HepG2 (cell line): ENCODE measurements at regions not wholly inside any gene's neighbourhood (a gene's known extent, or its start where the extent isn't known, plus 50 kb on each side); places are given as distances from the start of the nearest gene placed in this dataset.

Experiments
- ATAC-seq: fragments of 200-7000 bp; cut with Tn5 transposase; 3 replicates; pipeline ENCODE4 v1.9.1; 2020; ENCODE audit warnings: mild to moderate bottlenecking, moderate library complexity
- BruUV-seq: library from RNA; stranded (reverse); fragments of 400-500 nt; replicated peaks from 2 replicates; lab custom pipeline; 2021; lab: Mats Ljungman, UMichigan
- CTCF ChIA-PET: fragments of 300-600 bp; formaldehyde crosslinking; extraction: SDS; loops from one replicate; lab custom pipeline; 2021; ENCODE audit warnings: low total read pairs, inconsistent platforms, low intra/inter-chr PET ratio; lab: Yijun Ruan, JAX
- POLR2A ChIA-PET: fragments of 350-600 bp; sonication (Branson Sonifier 250); formaldehyde crosslinking; loops from one replicate; lab custom pipeline; 2020; ENCODE audit warnings: antibody characterized with exemption, inconsistent platforms; lab: Yijun Ruan, JAX
- DNase-seq: peaks from one replicate; pipeline ENCODE4 v3.0.0-alpha.2; 2015; ENCODE audit warnings: low spot score
- FAIRE-seq: peaks from 3 replicates; lab custom pipeline; 2011; peaks lifted over from hg19 to GRCh38; lab: Jason Lieb, UNC
- H2AFZ ChIP-seq: one replicate; pipeline ENCODE4 v1.6.1; 2011; ENCODE audit warnings: low read length, inconsistent platforms
- H3K27ac ChIP-seq: fragments of 300-600 bp; 3 replicates; pipeline ENCODE4 v1.8.0; 2011; ENCODE audit warnings: mixed run types, mild to moderate bottlenecking, mixed read lengths, low read length, inconsistent platforms; ENCODE audit not compliant: insufficient read depth; ENCODE audit errors: extremely low read length
- H3K27me3 ChIP-seq, 2 experiments: fragments of 200-600 bp in 1 of 2; 2 replicates in 1 of 2; 3 replicates in 1 of 2; pipeline versions ENCODE4 v1.6.0 to v1.8.0; 2011; ENCODE audit warnings: low read length in 2 of 2, mild to moderate bottlenecking in 2 of 2, moderate library complexity in 2 of 2, inconsistent platforms in 1 of 2; ENCODE audit not compliant: insufficient read depth in 2 of 2, control insufficient read depth in 1 of 2
- H3K36me3 ChIP-seq, 2 experiments: fragments of 200-600 bp in 1 of 2; replicated peaks in 1 of 2; 2 replicates in 1 of 2; 3 replicates in 1 of 2; pipeline versions ENCODE4 v1.5.1 to v1.8.0; 2011; ENCODE audit warnings: low read length in 2 of 2, inconsistent platforms in 1 of 2; ENCODE audit not compliant: insufficient read depth in 2 of 2, control insufficient read depth in 1 of 2
- H3K4me1 ChIP-seq: 2 replicates; pipeline ENCODE4 v1.5.1; 2012; ENCODE audit warnings: low read length, inconsistent platforms; ENCODE audit not compliant: insufficient read depth
- H3K4me2 ChIP-seq: 2 replicates; pipeline ENCODE4 v1.6.0; 2011; ENCODE audit warnings: low read depth, low read length, inconsistent platforms
- H3K4me3 ChIP-seq, 3 experiments: fragments of 200-600 bp in 1 of 3; sonication (generic), shearing (Covaris generic) in 1 of 3; replicated peaks in 1 of 3; 2 replicates each; pipeline ENCODE4 v1.5.1; 2011 to 2016; ENCODE audit warnings: low read length in 3 of 3, inconsistent platforms in 2 of 3, low read depth in 2 of 3, mild to moderate bottlenecking in 2 of 3, control low read depth in 1 of 3, mixed read lengths in 1 of 3; ENCODE audit not compliant: insufficient read depth in 1 of 3
- H3K79me2 ChIP-seq: one replicate; pipeline ENCODE4 v1.6.1; 2011; ENCODE audit warnings: low read length, inconsistent platforms; ENCODE audit not compliant: insufficient read depth
- H3K9ac ChIP-seq: 2 replicates; pipeline ENCODE4 v1.6.0; 2011; ENCODE audit warnings: mild to moderate bottlenecking, low read depth, low read length, inconsistent platforms; ENCODE audit not compliant: insufficient read depth
- H3K9me3 ChIP-seq: 2 replicates; pipeline ENCODE4 v1.5.1; 2012; ENCODE audit warnings: mild to moderate bottlenecking, low read length
- H4K20me1 ChIP-seq: 2 replicates; pipeline ENCODE4 v1.6.0; 2011; ENCODE audit warnings: inconsistent platforms, mild to moderate bottlenecking, low read length, moderate library complexity; ENCODE audit not compliant: insufficient read depth
- ATF7 ChIP-seq, 2 experiments: fragments of 450-650 bp in 1 of 2; sonication (generic) in 1 of 2; formaldehyde crosslinking in 1 of 2; IDR thresholded peaks; 2 replicates each; pipeline versions ENCODE4 v1.4.0 to v1.6.1; 2016 to 2020; ENCODE audit warnings: antibody characterized with exemption in 1 of 2, mild to moderate bottlenecking in 1 of 2, missing genetic modification reagents in 1 of 2
- CREB1 ChIP-seq, 2 experiments: fragments of 450-650 bp in 1 of 2; IDR thresholded peaks; 2 replicates each; pipeline ENCODE4 v1.6.1; 2016 to 2017; ENCODE audit warnings: control low read depth in 1 of 2, mild to moderate bottlenecking in 1 of 2, missing compliant biosample characterization in 1 of 2, missing genetic modification characterization in 1 of 2
- MAX ChIP-seq: IDR thresholded peaks from 2 replicates; pipeline ENCODE4 v1.6.1; 2012; ENCODE audit warnings: inconsistent platforms
- ZBTB34 ChIP-seq: sonication (generic); formaldehyde crosslinking; IDR thresholded peaks from 2 replicates; pipeline ENCODE4 v1.8.0; 2022; ENCODE audit warnings: mild to moderate bottlenecking, missing genetic modification reagents
- ZFP37 ChIP-seq: sonication (generic); formaldehyde crosslinking; IDR thresholded peaks from 2 replicates; pipeline ENCODE4 v1.4.0; 2020; ENCODE audit warnings: missing genetic modification reagents, borderline replicate concordance
- ZNF670 ChIP-seq: sonication (generic); formaldehyde crosslinking; IDR thresholded peaks from 2 replicates; pipeline ENCODE4 v1.8.0; 2022; ENCODE audit warnings: mild to moderate bottlenecking, missing genetic modification reagents, borderline replicate concordance
- ZNF703 ChIP-seq: sonication (generic); formaldehyde crosslinking; IDR thresholded peaks from 2 replicates; pipeline ENCODE4 v1.5.1; 2020; ENCODE audit warnings: missing genetic modification reagents, mild to moderate bottlenecking, moderate library complexity, borderline replicate concordance
- ZNF775 ChIP-seq: sonication (generic); formaldehyde crosslinking; IDR thresholded peaks from 2 replicates; pipeline ENCODE4 v1.4.0; 2020; ENCODE audit warnings: missing genetic modification reagents, mild to moderate bottlenecking, moderate library complexity, borderline replicate concordance
- WGBS: methylation state at CpG from one replicate; pipeline ENCODE4 v1.1.6; 2017; ENCODE audit warnings: low lambda C conversion rate; 5-methylcytosine and 5-hydroxymethylcytosine counted together
- in situ Hi-C: cut with HindIII; loops from 2 replicates; pipeline ENCODE4 v1.10.0; 2017; ENCODE audit warnings: low pct_unique_long_range_greater_than_20kb; ENCODE audit not compliant: extremely low pct_ligation_motif_present
- intact Hi-C: fragments of 100-400 bp; cut with micrococcal nuclease; formaldehyde crosslinking; loops from one replicate; pipeline ENCODE4 v1.10.0; 2022; ENCODE audit not compliant: unreplicated experiment
- TF ChIP-seq, protein P1 (sequence below): sonication (generic); formaldehyde crosslinking; IDR thresholded peaks from 2 replicates; pipeline ENCODE4 v1.4.0; 2020; ENCODE audit warnings: missing genetic modification reagents

GRCh38 chr16:35386619-35387018 lies 1927.2 kb downstream of the TP53TG3F start:
- Histone ChIP-seq H3K9ac (no peak overlapping the region), H3K36me3 (no peaks in the 10 kb centered on the region; a peak in 1 of 5 replicates), H3K27ac (no peak overlapping the region), H4K20me1 (no peaks in the 10 kb centered on the region), H3K4me2 (no peak overlapping the region), H3K27me3 (no peaks in the 10 kb centered on the region), H3K4me3 (no peak overlapping the region), H3K79me2 (no peaks in the 10 kb centered on the region), H2AFZ (no peak overlapping the region), H3K4me1 (no peaks in the 10 kb centered on the region), H3K9me3 (peaks cover 46% of the 10 kb centered on the region)
- ChIA-PET CTCF (no interaction called here), POLR2A (no interaction called here)
- intact Hi-C loops (no loop called here), in situ Hi-C loops (no loop called here)
- FAIRE-seq (no peak), ATAC-seq (no peak), DNase-seq (no peak)
- no TSS peak for BruUV-seq
- TF ChIP-seq ZNF703 (CRISPR knock-in tag) (no peak), CREB1 (IDR thresholded peaks at IDR 0.05) (peak; percentile 94), CREB1 (CRISPR knock-in tag; IDR thresholded peaks at IDR 0.05) (no peak), ZBTB34 (CRISPR knock-in tag) (no peak), ZNF775 (CRISPR knock-in tag) (no peak), MAX (no peak), ZFP37 (CRISPR knock-in tag) (no peak), ATF7 (IDR thresholded peaks at IDR 0.05) (peak; percentile 94), ATF7 (CRISPR knock-in tag; IDR thresholded peaks at IDR 0.05) (no peak), ZNF670 (CRISPR knock-in tag) (no peak)
- TF ChIP-seq, protein P1, sequence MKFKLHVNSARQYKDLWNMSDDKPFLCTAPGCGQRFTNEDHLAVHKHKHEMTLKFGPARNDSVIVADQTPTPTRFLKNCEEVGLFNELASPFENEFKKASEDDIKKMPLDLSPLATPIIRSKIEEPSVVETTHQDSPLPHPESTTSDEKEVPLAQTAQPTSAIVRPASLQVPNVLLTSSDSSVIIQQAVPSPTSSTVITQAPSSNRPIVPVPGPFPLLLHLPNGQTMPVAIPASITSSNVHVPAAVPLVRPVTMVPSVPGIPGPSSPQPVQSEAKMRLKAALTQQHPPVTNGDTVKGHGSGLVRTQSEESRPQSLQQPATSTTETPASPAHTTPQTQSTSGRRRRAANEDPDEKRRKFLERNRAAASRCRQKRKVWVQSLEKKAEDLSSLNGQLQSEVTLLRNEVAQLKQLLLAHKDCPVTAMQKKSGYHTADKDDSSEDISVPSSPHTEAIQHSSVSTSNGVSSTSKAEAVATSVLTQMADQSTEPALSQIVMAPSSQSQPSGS (CRISPR knock-in tag) = no peak
- 0% methylated on average over 2 of the region's 2 CpGs for WGBS
